Psoas muscle (tissue), 7 donors: ENCODE measurements at regions not wholly inside any gene's neighbourhood (a gene's known extent, or its start where the extent isn't known, plus 50 kb on each side); places are given as distances from the start of the nearest gene placed in this dataset.
"Not testable (repeated sequence)": the region's sequence is repeated elsewhere in the genome, so short reads cannot be mapped to it uniquely, and the experiment has no call there.

Experiments used
- ATAC-seq, 4 donors: fragments of 200-7000 bp; cut with Tn5 transposase; one replicate each; pipeline ENCODE4 v1.9.1; 2020; ENCODE audit warnings: moderate library complexity in 3 of 4, mild to moderate bottlenecking in 2 of 4
- DNase-seq, 2 donors: peaks; one replicate each; pipeline ENCODE4 v3.0.0-alpha.2; 2020
- H3K27ac ChIP-seq: fragments of 200-600 bp; one replicate; pipeline ENCODE4 v1.8.0; 2022
- H3K27me3 ChIP-seq, 3 donors: fragments of 200-600 bp in 1 of 3; one replicate each; pipeline versions ENCODE4 v1.6.1 to v1.8.0; 2013 to 2022; ENCODE audit warnings: low read length in 2 of 3, mild to moderate bottlenecking in 2 of 3, moderate library complexity in 1 of 3; ENCODE audit not compliant: insufficient read depth in 3 of 3
- H3K36me3 ChIP-seq, 2 donors: fragments of 200-600 bp in 1 of 2; one replicate each; pipeline versions ENCODE4 v1.6.1 to v1.8.0; 2013 to 2022; ENCODE audit warnings: low read depth in 1 of 2, mild to moderate bottlenecking in 1 of 2, moderate library complexity in 1 of 2; ENCODE audit not compliant: insufficient read depth in 1 of 2
- H3K4me1 ChIP-seq: fragments of 200-600 bp; one replicate; pipeline ENCODE4 v1.8.0; 2022
- H3K4me3 ChIP-seq: fragments of 200-600 bp; one replicate; pipeline ENCODE4 v1.8.0; 2022; ENCODE audit warnings: mild to moderate bottlenecking
- H3K9me3 ChIP-seq: fragments of 200-600 bp; one replicate; pipeline ENCODE4 v1.8.0; 2022
- CTCF ChIP-seq: fragments of 200-600 bp; IDR thresholded peaks from one replicate; pipeline ENCODE4 v1.8.0; 2022; ENCODE audit warnings: antibody characterized with exemption
- WGBS, 3 donors: extraction: QIAGEN DNeasy Blood & Tissue Kit; methylation state at CpG; one replicate each; pipeline versions ENCODE4 v1.1.6 to v1.1.7; 2013; 5-methylcytosine and 5-hydroxymethylcytosine counted together
- intact Hi-C, 2 donors: fragments of 100-400 bp; cut with DNase I; formaldehyde crosslinking; loops; one replicate each; pipeline versions ENCODE4 v1.11.0 to v1.14.2; 2022
- donor health status: healthy with polysubstance abuse.
- donor health status: DM: no; HTN: no; CAD: no; lungs with moderate emphysema.
- donor health status: Bipolar disorder and iron deficiency.
- donor health status: healthy.
- donor health status: DM: yes; HTN: yes; CAD: no.
- donor health status: DM: no; HTN: no; CAD: no.
- donor health status: DM: yes; HTN: yes; CAD: no.

GRCh38 chr7:149690688-149691446 is 82.5 kb downstream of the ZNF467 start:
- H3K27ac ChIP-seq: no peak overlapping the region
- DNase-seq: peak; percentile 21 to 70
- WGBS, 3 donors: 35 to 39% (median 36%) methylated on average over 22 of the region's 22 CpGs
- no peak overlapping the region for H3K4me3 ChIP-seq
- no peaks in the 10 kb centered on the region for H3K36me3 ChIP-seq
- intact Hi-C loops: no loop called here
- H3K27me3 ChIP-seq: peaks cover 0 to 40% (median 3%) of the 10 kb centered on the region in 3 donors
- H3K4me1 ChIP-seq: no peaks in the 10 kb centered on the region
- H3K9me3 ChIP-seq: no peaks in the 10 kb centered on the region
- TF ChIP-seq CTCF: no peak
- peak; percentile 79 to 86 (median 81) for ATAC-seq

DNA sequence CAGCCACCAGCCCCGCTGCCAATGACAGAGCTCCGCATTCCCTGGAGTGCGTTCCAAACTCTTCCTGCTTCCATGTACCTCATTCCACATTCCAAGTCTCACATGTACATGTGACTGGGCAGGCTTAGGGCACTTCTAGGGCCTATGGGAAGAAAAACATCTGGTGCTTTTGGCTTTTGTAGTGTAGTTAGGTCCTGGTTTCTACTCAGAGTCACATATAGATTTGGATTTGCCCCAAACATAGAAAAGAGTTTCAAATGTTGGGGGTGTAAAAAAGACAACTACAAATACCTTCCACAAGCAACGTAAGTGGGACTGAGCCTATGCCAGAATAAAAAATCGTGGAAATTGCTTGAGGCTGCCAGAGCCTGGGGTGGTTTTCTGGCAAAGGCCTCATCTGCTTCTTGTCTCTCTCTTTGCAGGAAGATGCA is 84.1 kb downstream of the ZNF467 start:
- WGBS, 3 donors: 30 to 48% (median 32%) methylated on average over 5 of the region's 5 CpGs
- H3K4me3 ChIP-seq: no peak overlapping the region
- ATAC-seq: no peak
- H3K27me3 ChIP-seq: peaks cover 0 to 33% (median 3%) of the 10 kb centered on the region in 3 donors
- no peak overlapping the region for H3K27ac ChIP-seq
- intact Hi-C loops: no loop called here
- no peaks in the 10 kb centered on the region for H3K36me3 ChIP-seq
- H3K4me1 ChIP-seq: no peaks in the 10 kb centered on the region
- TF ChIP-seq CTCF: no peak
- DNase-seq: no peak
- no peaks in the 10 kb centered on the region for H3K9me3 ChIP-seq

DNA sequence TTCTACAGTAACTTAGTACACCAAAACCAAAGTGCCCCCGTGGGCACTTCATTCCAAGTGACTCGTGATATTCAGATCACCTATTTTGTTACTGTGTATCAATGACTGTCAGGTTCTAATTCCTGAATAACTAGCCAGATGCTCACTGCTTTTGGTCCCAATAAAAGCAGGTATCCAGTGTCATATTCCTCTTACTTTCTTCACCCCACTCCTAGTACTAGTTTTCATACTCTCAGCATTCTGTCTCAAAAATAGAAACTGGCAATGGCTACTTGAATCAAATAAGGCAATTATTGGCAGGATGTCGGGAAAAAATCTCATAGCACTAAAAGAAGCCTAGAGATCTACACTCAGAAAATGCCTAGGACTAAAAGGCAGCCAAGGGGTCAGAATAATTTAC is 84.6 kb downstream of the ZNF467 start:
- intact Hi-C loops: no loop called here
- no peak overlapping the region for H3K4me3 ChIP-seq
- no peak overlapping the region for H3K27ac ChIP-seq
- H3K4me1 ChIP-seq: no peaks in the 10 kb centered on the region
- H3K27me3 ChIP-seq: peaks cover 0 to 30% (median 3%) of the 10 kb centered on the region in 3 donors
- no peaks in the 10 kb centered on the region for H3K9me3 ChIP-seq
- ATAC-seq (no peak), DNase-seq (no peak)
- WGBS, 3 donors: 44 to 66% (median 46%) methylated on average over 3 of the region's 3 CpGs
- no peaks in the 10 kb centered on the region for H3K36me3 ChIP-seq
- TF ChIP-seq CTCF: no peak

DNA sequence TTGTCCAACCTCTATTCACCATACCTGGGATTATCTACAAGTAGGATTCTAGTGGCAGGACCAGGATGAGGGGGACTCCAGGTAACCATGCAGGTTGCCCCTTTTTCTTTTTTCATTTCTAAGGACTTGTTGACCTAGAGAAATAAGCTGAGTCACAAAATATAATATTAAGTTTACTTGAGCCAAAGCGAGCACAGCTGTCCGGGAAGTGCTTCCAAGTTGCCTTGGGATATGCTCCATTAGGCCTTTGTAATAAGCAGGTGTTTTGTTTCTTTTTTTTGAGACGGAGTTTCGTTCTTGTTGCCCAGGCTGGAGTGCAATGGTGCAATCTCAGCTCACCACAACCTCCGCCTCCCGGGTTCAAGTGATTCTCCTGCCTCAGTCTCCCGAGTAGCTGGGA is 85.6 kb downstream of the ZNF467 start:
- 29 to 52% (median 32%) methylated on average over 7 of the region's 7 CpGs for WGBS, 3 donors
- peaks cover 0 to 21% (median 3%) of the 10 kb centered on the region in 3 donors for H3K27me3 ChIP-seq
- H3K9me3 ChIP-seq, H3K4me1 ChIP-seq, intact Hi-C loops, ATAC-seq, H3K4me3 ChIP-seq, DNase-seq, H3K36me3 ChIP-seq, H3K27ac ChIP-seq: not testable (repeated sequence)

GRCh38 chr7:149686449-149686848 is 86.9 kb downstream of the ZNF467 start:
- H3K4me3 ChIP-seq: no peak overlapping the region
- intact Hi-C loops: no loop called here
- H3K27me3 ChIP-seq: peaks cover 0 to 8% (median 0%) of the 10 kb centered on the region in 3 donors
- no peaks in the 10 kb centered on the region for H3K9me3 ChIP-seq
- no peak for ATAC-seq
- no peaks in the 10 kb centered on the region for H3K4me1 ChIP-seq
- H3K36me3 ChIP-seq: no peaks in the 10 kb centered on the region
- H3K27ac ChIP-seq: no peak overlapping the region
- WGBS, 3 donors: 39 to 57% (median 50%) methylated on average over 4 of the region's 4 CpGs
- no peak for TF ChIP-seq CTCF
- no peak for DNase-seq
